HEK293T (cell line): ENCODE measurements at regions not wholly inside any gene's neighbourhood (a gene's known extent, or its start where the extent isn't known, plus 50 kb on each side); places are given as distances from the start of the nearest gene placed in this dataset.

Experiments used
- ARNT ChIP-seq: fragments of 450-650 bp; IDR thresholded peaks from 2 replicates; pipeline ENCODE4 v1.6.1; 2017; ENCODE audit warnings: mild to moderate bottlenecking
- BHLHE40 ChIP-seq: fragments of 450-650 bp; IDR thresholded peaks from 2 replicates; pipeline ENCODE4 v1.6.1; 2016; ENCODE audit warnings: mild to moderate bottlenecking, moderate library complexity, borderline replicate concordance
- CTBP1 ChIP-seq: fragments of 450-650 bp; IDR thresholded peaks from 2 replicates; pipeline ENCODE4 v1.6.1; 2016; ENCODE audit warnings: borderline replicate concordance
- ELF4 ChIP-seq: fragments of 450-650 bp; IDR thresholded peaks from 2 replicates; pipeline ENCODE4 v1.6.1; 2017; ENCODE audit warnings: antibody characterized with exemption
- FOXA1 ChIP-seq: fragments of 450-650 bp; IDR thresholded peaks from 2 replicates; pipeline ENCODE4 v1.6.1; 2016; ENCODE audit warnings: mild to moderate bottlenecking
- FOXK2 ChIP-seq: fragments of 450-650 bp; IDR thresholded peaks from 2 replicates; pipeline ENCODE4 v1.6.1; 2016; ENCODE audit warnings: mild to moderate bottlenecking
- FOXM1 ChIP-seq: fragments of 450-650 bp; IDR thresholded peaks from 2 replicates; pipeline ENCODE4 v1.6.1; 2017; ENCODE audit warnings: mild to moderate bottlenecking, borderline replicate concordance
- LEF1 ChIP-seq: fragments of 450-650 bp; IDR thresholded peaks from 2 replicates; pipeline ENCODE4 v1.6.1; 2017; ENCODE audit warnings: mild to moderate bottlenecking, borderline replicate concordance
- NFRKB ChIP-seq: fragments of 450-650 bp; IDR thresholded peaks from 2 replicates; pipeline ENCODE4 v1.6.1; 2016; ENCODE audit warnings: mild to moderate bottlenecking, moderate library complexity
- PKNOX1 ChIP-seq: fragments of 450-650 bp; IDR thresholded peaks from 2 replicates; pipeline ENCODE4 v1.6.1; 2016
- SP1 ChIP-seq: fragments of 450-650 bp; IDR thresholded peaks from 2 replicates; pipeline ENCODE4 v1.6.1; 2017
- SUZ12 ChIP-seq: fragments of 450-650 bp; IDR thresholded peaks from 2 replicates; pipeline ENCODE4 v1.6.1; 2016; ENCODE audit warnings: mild to moderate bottlenecking
- TARDBP ChIP-seq: fragments of 450-650 bp; IDR thresholded peaks from 2 replicates; pipeline ENCODE4 v1.6.1; 2016
- ZNF384 ChIP-seq: fragments of 450-650 bp; IDR thresholded peaks from 2 replicates; pipeline ENCODE4 v1.6.1; 2016

- TF ChIP-seq LEF1 = no peak
- TF ChIP-seq CTBP1 = no peak
- TF ChIP-seq FOXM1 = no peak
- no peak for TF ChIP-seq ELF4
- no peak for TF ChIP-seq TARDBP
- no peak for TF ChIP-seq BHLHE40
- no peak for TF ChIP-seq SUZ12
- no peak for TF ChIP-seq SP1
- no peak for TF ChIP-seq PKNOX1
- no peak for TF ChIP-seq FOXK2
- TF ChIP-seq ZNF384 = no peak
- no peak for TF ChIP-seq FOXA1
- no peak for TF ChIP-seq ARNT
- no peak for TF ChIP-seq NFRKB
Observed at GRCh38 chr4:104044369-104044768, 324.6 kb upstream of the TACR3 start.
